ENCODE measurements at regions not wholly inside any gene's neighbourhood (a gene's known extent, or its start where the extent isn't known, plus 50 kb on each side); places are given as distances from the start of the nearest gene placed in this dataset.

DNA sequence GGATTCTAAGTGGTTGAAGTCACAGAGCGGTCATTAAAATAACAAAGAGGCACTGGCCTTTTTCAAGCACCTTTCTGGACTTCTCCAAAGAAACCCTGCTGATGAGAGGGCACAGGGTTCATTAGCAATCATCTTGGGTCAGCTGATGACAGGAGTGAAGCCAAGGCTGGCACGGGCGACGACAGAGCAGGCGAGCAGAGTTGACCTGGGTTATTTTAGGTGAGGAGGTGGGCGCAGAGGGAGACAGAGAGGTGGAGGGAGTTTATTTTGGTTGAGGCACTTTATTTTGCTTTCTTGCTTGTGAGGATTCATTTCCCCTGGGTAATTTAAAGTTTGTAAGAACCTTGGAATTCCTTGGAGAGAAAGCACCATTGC lies 57.9 kb downstream of the OLIG1 start:
- TF ChIP-seq, protein P1, sequence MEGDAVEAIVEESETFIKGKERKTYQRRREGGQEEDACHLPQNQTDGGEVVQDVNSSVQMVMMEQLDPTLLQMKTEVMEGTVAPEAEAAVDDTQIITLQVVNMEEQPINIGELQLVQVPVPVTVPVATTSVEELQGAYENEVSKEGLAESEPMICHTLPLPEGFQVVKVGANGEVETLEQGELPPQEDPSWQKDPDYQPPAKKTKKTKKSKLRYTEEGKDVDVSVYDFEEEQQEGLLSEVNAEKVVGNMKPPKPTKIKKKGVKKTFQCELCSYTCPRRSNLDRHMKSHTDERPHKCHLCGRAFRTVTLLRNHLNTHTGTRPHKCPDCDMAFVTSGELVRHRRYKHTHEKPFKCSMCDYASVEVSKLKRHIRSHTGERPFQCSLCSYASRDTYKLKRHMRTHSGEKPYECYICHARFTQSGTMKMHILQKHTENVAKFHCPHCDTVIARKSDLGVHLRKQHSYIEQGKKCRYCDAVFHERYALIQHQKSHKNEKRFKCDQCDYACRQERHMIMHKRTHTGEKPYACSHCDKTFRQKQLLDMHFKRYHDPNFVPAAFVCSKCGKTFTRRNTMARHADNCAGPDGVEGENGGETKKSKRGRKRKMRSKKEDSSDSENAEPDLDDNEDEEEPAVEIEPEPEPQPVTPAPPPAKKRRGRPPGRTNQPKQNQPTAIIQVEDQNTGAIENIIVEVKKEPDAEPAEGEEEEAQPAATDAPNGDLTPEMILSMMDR (IDR thresholded peaks at IDR 0.05; ENCODE audit: low read depth, low read length) = no peak
- TF ChIP-seq, protein P2, sequence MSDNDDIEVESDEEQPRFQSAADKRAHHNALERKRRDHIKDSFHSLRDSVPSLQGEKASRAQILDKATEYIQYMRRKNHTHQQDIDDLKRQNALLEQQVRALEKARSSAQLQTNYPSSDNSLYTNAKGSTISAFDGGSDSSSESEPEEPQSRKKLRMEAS (IDR thresholded peaks at IDR 0.05; ENCODE audit: low read depth, low read length) = no peak
- no peak for TF ChIP-seq POLR2A (IDR thresholded peaks at IDR 0.05; ENCODE audit: extremely low read depth, insufficient read length)
- TF ChIP-seq MYC (IDR thresholded peaks at IDR 0.05; ENCODE audit: low read depth, low read length) = no peak
